Transverse colon (tissue), 4 donors: ENCODE measurements at regions not wholly inside any gene's neighbourhood (a gene's known extent, or its start where the extent isn't known, plus 50 kb on each side); places are given as distances from the start of the nearest gene placed in this dataset.

Experiments
- CTCF ChIP-seq, 5 experiments: fragments of 200-600 bp in 3 of 5; fragments of 450-650 bp in 2 of 5; sonication (generic) in 3 of 5; IDR thresholded peaks; 1 replicate in 2 of 5; 2 replicates in 3 of 5; pipeline ENCODE4 v1.5.1; 2016 to 2017; ENCODE audit warnings: antibody characterized with exemption in 5 of 5, inconsistent platforms in 3 of 5, mild to moderate bottlenecking in 2 of 5, moderate library complexity in 1 of 5
- POLR2AphosphoS5 ChIP-seq, 3 donors: sonication (generic); formaldehyde crosslinking; IDR thresholded peaks; one replicate each; pipeline ENCODE4 v1.6.1; 2016; ENCODE audit warnings: antibody characterized with exemption in 3 of 3

DNA sequence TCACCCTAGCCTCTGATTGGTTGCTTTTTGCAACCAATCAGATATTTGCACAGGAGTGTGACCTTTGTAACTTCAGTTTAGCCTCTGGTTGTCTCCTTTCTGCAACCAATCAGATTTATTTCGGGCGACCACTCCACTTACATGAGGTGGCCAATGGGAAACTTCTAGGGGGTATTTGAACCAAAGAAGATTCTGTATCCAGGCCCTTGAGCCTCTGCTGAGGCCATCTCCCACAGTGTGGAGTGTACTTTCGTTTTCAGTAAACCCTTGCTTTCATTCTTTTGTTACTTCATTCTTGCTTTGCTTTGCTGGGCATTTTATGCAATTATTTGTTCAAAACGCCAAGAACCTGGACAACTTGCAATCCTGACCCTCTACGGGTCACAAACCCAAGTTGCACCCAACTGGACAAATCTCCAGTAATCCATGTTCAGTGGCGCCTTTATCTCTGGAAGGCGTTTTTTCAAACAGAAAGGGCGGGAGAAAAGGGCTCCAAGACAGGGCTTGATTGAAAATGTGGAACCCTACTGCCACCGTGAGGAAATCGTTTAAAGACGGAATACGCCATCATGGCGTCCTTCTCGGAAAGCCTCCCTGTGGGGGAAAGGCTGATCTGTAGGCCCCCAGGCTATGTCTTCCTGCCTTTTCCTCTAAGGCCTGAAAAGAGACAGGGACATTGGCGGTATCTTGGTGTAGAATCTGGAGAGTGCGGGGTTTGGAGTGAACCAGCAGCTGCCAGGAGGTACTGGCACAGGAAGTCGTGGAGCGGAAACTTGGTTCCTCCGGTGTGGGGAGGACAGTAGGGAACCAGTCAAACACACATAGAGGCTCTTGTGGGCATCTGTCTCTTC is 184.6 kb downstream of the OR13H1 start:
- TF ChIP-seq CTCF (IDR thresholded peaks at IDR 0.05) (peak in 1 of 5 experiments; percentile 35), POLR2AphosphoS5 (IDR thresholded peaks at IDR 0.05) (peak in 1 of 3 donors; percentile 30)
